Activated gamma-delta T cell treated with anti-CD3 and anti-CD28 coated beads, Interleukin-2, amount 50 U/mL, for 16 hours (primary cell): ENCODE measurements at regions not wholly inside any gene's neighbourhood (a gene's known extent, or its start where the extent isn't known, plus 50 kb on each side); places are given as distances from the start of the nearest gene placed in this dataset.

Experiments
- DNase-seq: peaks from one replicate; pipeline ENCODE4 v3.0.0-alpha.2; 2020; ENCODE audit warnings: low read depth

DNA sequence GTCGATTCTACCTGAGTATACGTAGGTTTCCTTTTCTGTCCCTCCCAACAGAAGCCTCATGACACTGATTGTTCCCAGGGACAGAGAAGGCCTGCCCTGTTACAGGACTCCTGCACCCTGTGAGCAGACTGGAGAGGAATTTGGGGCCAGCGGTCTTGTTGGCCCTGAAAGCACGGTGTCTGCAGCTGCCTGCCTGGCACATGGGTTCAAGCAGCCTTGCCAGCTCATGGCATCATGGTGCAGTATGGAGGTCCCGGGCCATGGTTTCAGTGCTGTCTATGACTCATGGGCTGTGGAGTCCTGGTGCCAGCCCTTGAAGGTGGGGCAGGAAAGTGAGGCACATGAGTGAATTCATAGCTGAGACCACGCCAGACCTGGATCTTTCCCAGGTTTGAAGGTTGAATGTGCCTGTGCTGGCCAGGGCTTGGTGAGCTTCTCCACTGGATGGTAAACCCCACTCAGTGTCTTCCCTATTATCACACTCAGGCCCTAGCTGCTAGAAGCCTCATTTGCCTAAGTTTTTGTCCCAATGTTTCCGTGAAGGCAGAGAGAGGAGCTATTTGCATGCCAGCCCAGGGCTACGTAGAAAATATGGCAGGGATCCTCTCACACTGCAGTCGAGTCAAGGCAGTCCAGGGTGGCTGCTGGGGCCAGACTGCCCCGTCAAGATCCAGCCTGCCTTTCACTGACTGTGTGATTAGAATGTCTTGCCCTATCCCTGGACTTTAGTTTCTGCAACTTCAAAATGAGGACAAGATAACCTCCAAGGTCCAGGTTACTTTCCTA is 277.2 kb upstream of the CCL2 start:
- no peak for DNase-seq

DNA sequence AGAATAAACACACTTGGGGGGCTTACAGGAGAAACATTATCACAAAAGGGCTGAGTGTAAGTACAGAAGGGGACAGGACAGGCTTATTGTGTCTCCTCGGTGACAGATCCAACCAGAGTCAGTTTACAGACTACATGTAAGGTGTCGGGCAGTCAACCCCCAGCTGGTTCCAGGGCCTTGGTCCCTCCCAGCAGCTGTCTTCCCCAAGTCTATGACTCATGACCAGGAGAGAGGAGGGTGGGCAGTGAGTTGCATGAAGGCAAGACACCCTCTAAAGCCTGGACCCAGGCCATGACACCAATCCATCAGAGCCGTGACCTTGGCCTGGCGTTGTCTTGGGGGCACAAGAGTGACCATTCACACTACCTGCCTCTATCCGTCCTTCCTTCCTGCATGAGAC is 276.2 kb upstream of the CCL2 start:
- no peak for DNase-seq

DNA sequence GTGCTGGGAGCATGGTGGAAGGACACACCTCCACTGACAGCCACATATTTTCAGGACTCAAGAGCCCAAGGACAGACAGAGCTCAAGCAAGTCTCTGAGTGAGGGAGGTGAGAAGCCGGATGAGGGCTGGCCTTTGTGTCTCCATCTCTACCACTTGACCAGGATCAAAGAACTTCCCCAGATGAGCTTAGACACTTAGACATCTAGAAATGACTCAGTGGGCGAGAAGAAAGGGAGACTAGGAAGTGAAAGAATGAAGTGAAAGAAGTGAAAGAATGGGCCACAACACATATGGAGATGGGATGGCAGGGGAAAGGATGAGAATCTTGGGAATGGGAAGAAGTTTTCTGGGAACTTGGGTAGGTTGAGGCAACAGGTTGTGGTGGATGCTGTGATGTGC is 274.9 kb upstream of the CCL2 start:
- DNase-seq: no peak

DNA sequence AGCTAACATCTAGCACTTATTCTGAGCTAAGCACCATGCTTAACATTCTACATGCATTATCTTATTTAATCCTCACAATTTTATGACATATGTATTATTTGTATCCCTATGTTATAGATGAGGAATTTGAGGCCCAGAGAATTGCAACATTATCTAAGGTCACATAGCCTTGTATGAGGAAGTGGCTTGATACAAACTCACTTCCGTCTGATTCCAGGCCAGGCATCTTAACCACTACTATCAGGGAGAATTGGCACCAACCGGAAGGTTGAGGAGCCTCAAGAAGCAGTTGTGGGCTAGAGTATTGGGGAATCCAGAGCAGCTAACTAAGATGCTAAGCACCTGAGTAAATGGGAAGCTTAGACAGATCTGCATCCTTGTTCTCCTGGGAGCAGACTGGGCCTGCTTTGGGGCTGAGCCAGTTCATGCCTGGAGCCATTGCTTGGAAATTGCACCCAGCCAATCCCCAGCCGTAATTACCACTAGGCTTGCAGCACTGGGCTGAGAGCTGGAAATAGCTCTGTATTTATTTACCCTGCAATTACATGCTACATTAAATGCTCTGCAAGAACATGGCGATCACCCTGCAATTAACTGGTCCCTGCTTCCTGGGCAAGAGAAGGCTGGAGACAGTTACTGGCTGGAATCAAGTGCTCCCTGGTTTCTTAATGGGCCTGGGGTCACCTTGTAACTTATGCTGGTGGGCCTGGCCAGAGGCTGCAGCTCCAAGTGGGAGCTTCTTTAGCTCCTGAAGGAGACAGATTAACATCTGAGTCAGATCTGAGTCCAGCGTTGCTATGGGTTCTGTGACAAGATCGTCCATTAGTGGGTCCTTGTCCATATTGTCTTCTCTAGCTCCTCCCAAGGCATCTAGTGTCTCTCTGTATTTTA is 273.1 kb upstream of the CCL2 start:
- DNase-seq: no peak

DNA sequence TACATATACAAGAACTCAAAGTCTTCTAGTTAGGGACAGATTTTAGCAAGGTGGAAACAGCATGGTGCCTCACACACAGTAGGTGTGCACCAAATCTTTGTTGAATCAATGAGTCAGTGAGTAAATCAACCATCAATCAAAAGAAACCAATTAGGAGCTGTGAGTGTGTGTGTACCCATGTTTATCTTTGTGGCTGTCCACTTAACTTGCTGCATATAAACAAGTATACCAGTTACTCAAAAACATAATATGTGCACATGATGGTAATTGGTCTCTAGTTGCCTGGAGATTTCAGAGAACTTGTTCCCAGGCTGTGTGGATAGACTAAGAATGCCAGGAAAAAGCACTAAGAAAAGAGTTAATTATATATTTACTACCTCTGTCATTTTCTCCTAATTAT is 272.2 kb upstream of the CCL2 start:
- no peak for DNase-seq

DNA sequence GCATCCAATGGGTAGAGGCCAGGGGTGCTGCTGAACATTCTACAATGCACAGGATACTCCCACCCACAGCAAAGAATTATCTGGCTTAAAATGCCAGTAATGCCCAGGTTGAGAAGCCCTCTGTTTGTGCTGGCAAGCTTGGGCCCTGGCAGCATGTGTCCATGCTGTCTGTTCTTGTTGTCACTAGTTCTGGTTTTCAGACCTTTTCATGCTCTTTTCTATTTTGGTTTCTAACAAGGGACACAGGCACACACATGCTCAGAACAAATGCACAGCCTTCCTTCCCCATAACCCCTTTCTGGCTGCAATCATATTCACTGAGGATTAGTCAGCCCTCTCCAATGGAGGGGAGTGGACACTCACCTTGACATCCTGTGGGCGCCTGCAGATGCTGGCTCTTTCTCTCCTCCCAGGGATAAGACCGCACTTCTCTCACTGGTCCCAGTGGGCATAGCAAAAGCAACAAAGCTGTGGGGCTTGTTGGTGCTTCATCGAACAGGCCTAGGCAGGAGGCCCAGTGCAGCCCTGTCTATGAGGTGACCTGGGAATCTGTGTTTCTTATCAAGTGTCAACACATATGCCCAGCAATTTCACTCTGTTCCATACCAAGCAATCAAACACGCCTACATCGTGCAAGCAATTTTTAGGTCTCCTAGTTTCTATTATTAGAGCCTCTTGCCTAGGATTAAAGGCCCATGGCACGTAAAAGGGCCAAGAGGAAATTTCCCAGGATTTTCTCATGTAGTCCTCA is 271.1 kb upstream of the CCL2 start:
- no peak for DNase-seq

DNA sequence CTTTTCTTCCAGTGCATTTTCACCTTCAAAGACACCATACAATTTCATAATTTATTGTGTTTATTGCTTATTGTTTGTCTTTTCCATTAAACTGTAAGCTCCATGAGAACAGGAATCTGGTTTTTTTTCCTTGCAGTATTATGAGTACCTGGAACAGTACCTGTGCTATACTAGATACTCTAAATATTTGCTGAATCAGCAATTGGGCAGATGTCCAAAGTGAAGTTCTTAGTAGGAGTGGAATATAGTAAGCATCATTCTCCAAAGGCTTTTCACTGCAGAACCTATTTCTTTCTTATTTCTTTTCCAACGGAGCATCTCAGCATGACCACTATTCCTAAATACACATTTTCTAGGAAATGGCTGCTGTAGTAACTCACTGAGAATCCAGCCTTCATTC is 269.0 kb upstream of the CCL2 start:
- no peak for DNase-seq

DNA sequence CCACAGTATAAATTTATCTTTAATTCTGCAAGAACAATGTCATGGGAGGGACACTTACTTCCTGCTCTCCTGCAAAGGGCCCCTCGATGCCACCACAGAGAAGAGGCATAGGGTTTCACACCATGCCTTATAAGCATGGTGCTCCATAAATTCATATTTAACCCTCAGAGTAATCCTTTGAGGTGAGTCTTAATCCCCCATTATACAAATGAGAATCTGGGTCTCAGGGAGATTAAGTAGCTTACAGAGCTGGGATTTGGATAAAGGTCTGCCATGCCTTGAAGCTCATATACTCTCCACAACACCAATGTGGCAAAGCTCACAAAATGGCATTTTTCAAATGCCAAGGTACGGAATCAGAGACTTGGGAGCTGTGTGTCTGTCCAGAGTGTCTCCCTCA is 268.5 kb upstream of the CCL2 start:
- no peak for DNase-seq

DNA sequence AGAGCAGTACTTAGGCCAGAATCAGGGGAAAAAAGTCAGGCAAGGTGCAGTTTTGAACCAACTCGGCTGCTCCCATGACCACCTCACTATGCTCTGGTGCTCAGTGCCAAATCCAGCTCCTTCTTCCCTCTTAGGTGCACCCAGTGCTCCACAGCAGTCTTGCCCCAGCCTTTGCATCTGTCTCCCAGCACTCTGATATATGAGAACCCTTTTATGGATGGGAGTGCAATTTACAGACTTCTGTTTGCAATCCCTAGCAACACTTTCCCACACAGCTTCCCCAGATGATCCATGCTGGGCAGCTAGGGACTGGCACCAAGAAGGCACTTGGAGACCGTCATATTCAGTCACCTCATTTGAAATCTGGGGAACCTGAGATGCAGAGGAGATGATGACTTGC is 267.9 kb upstream of the CCL2 start:
- no peak for DNase-seq

DNA sequence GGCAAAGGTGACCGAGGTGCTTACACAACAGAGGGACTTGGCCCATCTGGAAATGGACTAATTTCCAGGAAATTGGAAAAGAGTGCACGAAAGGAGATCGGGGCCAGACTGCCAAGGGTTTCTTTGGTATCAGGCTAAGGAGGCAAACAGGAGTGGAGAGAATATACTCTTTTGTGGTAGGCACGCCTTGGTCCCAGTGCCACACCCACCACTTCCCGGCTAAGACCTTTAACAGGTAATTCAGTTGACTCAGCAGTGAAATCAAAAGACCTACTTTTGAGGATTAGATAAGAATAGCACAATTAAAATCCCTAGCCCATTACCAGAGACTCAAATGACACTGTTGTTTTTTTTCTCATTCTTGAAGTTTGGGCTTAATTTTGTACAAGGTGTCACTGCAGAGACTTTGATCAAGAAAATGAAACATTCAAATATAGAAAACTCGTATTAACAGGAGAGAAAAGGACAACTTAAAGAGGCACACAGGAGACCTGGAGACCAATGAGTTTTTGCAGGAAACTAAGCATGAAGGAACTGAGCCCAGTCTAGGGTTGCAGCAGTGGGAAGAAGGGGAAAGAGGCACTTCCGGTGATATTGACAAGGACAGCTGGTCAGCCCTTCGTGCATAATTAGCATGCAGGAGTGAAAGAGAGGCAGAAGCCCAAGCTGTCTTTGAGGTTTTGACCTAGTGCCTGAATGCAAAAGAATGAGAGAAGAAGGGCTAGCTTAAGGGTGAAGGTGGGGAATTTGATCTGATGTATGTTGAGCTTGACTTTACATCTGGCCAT is 265.5 kb upstream of the CCL2 start:
- DNase-seq: no peak

DNA sequence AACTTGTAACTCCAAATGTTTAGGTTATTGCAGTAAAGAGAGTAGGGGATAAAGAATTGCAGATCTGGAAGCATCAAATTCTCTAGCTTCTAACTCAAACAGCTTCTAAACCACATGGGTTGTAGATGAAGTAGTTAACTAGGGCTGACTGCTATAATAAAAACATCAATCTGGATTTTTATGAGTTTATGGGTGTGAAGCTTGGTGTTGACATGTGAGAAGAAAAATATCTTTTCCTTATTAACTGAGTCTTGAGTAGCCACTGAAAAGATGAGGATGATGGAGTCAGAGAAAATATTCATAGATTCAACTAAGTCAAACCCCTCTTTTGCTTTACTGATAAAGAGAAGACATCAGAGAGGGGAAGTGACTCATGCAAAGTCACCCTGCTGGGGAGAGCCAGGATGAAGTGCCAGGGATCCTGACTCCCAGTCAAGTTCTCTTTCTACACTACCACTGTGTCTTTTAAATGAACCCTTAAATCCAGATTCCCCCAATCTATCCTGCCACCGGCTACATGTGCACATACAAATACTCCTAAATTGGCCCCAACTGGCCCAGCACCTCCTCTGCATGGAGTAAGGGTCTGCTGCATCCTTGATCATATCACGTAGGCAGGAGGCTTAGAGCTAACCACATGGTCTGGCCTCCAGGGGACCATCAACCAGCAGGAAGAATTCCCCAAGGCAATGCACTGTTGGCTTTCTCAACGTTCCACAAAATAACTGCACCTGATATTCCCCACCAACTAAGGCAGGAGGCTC is 264.0 kb upstream of the CCL2 start:
- DNase-seq: no peak

DNA sequence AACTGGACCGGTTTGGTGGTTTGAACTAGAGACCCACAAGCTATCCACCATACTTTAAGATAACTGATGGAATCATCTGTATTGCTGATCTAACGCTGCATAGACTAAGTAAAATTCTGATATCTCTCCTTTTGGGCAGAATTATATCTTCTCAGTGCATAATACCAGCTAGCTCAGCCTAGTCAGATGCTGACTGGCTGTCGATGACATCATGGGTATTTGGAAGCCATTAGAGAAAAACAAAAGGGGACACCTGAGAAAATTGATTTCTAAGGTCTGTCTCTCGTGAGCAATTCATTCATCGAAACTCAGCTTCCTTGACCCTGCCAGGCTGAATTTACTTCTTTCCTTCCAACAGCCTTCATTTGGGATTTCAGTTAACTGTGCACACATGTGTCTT is 263.0 kb upstream of the CCL2 start:
- DNase-seq: no peak

DNA sequence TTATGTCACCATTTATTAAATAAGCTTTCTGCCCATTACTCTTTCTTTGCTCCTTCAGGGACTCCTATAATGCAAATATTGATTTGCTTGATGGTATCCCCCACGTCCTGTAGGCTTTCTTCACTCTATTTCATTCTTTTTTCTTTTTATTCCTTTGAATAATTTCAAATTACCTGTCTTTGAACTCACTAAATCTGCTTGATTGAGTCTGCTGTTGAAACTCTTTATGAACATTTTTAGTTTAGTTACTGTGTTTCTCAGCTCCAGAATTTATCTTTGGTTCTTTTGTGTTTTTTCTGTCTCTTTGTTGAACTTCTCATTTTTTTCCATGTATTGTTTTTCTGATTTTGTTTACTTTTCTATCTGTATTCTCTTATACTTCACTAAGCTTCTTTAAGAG is 254.4 kb upstream of the CCL2 start:
- no peak for DNase-seq

DNA sequence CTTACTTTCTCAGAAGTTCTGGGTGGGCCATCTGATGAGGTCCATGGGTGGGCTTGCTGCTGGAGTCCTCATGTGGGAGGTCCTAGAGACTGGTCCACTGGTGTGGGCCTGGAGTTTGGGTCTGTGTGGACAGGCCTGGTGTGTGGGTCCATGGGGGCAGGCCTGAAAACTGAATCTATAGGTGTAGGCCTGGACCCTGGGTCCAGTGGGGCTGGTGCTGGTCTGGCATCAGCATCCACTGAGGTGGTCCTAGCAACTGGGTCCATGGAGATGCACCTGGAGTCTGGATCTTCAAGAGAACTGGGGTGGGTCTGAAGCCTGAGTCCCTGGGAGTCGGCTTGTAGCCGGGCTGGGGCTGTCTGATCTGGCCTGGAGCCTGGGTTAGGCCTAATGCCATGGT is 253.8 kb upstream of the CCL2 start:
- no peak for DNase-seq

DNA sequence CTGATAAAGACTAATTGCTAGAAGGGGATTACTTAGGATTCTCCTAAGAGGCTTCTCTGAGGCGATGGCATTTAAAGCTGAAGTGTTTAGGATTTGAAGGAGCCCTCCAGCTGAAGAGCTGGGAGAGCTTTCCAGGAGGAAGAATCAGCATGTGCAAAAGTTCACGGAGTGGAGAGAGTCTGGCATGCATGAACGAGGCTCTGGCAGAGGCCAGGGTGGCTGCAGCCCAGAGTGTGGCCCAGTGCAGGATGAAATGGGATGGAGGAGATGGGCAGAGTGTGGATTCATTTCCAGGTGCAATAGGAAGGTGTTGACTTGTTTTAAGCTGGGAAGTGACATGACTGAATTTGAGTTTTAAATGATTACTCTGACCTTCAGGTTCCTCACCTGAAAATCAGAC is 249.0 kb upstream of the CCL2 start:
- DNase-seq: no peak

DNA sequence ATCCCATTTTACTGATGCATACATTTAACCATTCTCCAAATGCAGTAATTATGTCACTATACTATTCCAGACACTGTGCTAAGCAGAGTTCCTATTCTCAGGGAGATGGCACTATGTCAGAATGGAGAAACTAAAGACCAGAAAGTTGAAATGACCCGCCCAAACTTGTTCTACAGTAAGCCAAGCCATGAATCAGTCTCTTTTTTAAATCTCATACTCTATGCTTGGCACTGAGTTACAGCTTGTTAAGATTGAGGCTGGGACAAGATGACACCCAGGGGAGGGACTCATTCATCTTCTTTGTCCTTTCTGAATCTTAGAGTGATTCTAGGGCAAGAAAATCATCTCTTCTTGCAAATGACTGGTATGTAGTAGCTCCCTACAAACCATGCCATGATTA is 247.0 kb upstream of the CCL2 start:
- DNase-seq: no peak

DNA sequence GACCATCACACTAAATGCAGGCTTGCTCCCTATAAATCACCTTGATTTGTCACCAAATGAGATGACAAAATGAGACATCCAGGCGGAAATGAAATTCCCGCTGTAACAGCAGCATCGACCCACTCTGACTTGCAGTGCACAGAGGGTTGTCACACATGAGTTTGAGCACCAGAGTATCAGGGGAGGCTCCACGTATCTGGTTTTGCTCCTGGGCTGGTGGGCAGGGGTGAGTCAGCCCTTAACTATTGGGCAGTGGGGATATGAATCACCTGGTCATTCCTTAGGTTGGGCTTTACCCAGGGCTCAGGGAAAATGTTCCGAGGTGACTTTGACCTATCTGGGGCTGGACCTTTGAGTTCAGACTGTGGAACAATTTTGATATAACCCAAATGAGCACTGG is 245.2 kb upstream of the CCL2 start:
- DNase-seq: no peak

DNA sequence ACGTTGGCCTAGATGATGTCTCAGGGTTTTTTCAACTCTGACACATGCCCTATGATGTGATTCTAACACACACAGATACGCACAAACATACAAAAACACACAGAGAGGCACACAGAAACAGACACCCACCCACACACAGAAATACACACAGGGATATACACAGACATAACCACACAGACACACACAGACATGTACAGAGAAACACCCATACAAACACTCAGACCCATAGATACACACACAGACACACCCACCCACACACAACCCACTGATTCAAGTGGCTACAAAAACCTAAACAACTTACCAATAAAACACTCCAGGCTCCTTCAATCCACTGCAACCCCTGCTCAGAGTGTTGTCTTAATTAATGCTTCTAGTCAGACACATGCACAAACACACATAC is 244.6 kb upstream of the CCL2 start:
- DNase-seq: no peak

DNA sequence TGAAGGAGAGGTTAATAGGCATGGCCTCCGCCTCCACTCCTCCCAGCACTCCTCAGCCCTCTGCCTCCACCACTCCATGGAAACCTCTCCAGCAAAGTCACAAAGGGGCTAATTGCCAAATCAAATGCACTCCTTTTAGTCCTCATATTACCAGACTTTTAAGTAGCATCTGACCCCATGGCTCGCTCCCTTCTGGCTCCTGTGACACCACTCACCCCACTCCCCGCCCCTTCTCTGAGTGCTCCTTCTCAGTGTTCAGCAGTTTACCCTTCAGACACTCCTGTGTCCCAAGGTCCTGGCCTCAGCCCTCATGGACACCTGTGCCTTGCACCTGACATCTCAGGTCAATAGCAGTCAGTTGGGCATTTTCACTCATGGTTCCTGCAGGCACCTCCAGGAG is 243.5 kb upstream of the CCL2 start:
- no peak for DNase-seq

DNA sequence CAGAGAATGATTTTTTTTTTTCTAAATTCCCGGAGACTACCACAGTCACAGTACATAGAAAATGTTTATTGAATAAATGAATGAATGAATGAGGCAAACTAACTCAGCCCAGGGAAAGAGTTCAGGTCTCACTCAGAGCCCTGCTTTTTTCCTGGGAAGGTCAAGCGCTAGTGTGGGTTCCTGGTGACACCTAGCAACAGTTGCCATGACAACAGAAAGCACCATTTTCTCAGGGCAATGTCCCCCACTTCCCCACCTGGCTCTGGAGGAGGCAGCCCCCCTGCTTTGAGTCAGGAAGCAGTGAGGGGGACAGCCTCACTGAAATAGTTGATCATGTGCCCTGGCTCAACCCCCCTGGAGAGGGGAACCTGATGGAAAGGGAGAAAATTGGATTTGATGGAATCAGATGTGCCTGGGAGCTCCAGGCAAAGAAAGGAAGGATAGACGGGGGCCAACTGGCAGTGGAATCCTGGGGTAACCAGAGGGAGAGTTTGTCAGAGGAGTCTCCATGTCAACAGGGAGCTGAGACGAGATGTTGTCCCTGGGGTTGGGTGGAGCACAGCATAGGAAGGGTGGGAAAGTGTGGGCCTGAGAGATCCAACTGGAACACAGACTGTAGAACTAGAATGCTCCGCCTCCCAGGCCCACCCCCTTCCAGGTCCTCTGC is 242.2 kb upstream of the CCL2 start:
- no peak for DNase-seq

DNA sequence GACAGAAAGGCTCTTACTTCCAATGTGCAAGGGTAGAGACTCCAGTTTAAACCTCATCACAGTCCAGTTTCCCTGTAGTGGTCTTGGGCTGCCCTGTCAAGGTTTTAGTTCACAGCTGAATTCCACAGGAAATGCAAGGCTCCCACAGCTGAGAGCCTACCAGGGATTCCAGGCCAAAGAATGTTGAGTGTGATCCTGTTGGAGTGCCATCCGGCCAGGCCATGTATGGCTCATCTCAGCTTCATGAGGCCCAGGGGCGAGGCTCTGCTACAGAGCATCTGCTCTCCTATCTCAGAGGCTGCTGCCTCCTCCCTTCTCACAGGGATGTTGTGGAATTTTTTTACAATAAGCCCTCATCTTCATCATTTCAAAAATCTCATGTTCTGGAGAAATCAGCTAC is 239.8 kb upstream of the CCL2 start:
- DNase-seq: no peak
